ENCODE measurements at regions not wholly inside any gene's neighbourhood (a gene's known extent, or its start where the extent isn't known, plus 50 kb on each side); places are given as distances from the start of the nearest gene placed in this dataset.

DNA sequence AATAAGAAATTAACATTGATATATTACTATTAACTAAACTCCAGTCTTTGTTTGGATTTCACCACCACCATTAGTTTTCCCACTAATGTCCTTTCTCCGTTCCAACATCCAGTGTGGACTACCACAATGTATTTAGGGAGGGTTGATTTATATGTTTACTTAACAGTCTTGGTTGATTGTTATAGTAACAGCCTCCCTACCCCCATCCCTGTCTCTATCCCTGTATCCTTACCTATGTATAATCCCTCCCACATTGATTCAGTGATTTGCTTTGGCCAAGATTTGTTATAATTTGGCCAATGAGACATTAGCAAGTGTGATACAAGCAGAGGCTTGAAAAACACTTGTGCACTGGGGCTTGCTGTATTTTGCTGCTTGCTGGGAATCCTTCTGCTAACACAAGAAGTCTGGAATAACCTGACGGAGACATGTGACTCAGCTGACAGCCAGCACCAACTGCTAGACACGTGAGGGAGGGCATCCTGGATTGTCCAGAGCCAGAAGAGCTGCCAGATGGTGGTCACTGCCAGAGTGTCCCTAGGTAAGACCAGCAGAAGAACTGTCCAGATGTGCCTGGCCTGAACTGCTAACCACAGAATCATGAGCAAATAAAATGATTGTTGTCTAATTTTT, 51.2 kb upstream of the TCF7 start:
- in situ Hi-C loops (cut with HindIII; ENCODE audit: low pct_unique_long_range_greater_than_20kb, low sequenced_read_pairs), result no loop called here
- peak; percentile 40 for DNase-seq (ENCODE audit: low read depth, low spot score)

DNA sequence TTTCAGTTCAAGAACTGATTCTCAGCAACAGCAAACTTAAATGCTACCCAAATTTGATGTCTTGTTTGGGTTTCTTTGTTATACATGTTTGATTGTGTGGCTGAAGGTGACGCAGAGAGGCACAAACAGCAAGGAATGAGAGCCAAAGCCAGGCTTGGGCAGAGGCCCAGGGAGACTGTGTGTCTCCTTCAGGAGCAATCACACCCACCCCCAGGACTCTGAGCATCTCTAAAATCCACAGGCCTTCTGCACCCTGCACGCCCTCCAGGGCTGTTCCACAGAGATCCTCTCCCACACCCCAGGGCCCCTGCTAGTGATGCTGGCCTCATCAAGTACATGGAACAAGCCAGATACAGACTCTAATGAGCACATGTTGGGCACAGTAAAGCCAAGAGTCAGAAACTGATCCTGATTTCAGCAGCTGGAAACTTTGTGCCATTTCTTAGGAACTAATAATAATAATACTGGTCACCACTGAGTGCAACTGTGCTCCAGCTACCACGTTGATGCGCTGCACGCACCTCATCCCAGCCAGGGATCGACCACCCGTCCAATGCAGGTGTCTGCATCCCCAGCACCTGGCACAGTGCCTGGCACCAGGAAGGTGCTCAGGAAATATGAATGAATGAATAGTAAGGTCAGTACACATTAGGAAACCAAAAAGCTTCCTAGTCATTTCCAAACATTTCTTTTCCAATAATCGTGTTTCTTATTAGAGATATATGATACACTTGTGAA, 54.6 kb upstream of the TCF7 start:
- in situ Hi-C loops (cut with HindIII; ENCODE audit: low pct_unique_long_range_greater_than_20kb, low sequenced_read_pairs), result no loop called here
- no peak for DNase-seq (ENCODE audit: low read depth, low spot score)

DNA sequence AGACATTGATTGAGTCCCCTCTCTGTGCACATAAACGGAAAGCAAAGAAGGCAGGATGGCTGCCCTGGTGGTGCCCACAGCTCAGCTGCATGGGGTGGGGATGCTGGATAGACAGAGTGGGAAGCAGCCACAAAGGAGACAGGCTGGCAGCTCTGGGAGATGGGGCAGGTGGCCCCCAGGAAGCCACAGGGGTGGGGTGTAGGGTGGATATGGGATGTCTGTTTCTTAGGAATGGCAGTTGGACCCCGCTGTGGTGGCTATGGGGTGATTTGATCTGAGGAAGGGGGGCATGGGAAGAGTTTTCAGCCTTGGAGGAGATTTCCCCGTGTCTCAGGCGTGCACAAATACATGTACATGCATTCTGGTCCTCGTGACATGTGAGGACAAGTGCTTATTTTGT, 50.2 kb upstream of the VDAC1 start:
- in situ Hi-C loops (cut with HindIII; ENCODE audit: low pct_unique_long_range_greater_than_20kb, low sequenced_read_pairs), result no loop called here
- no peak for DNase-seq (ENCODE audit: low read depth, low spot score)
